Glutamatergic neuron (in vitro differentiated cells): ENCODE measurements at regions not wholly inside any gene's neighbourhood (a gene's known extent, or its start where the extent isn't known, plus 50 kb on each side); places are given as distances from the start of the nearest gene placed in this dataset.
A peak's percentile ranks its signal among the peaks of the same experiment; 100 is the strongest.

Experiments
- DNase-seq: peaks from one replicate; pipeline ENCODE4 v3.0.0; 2022
- H3K27ac Mint-ChIP-seq: one replicate; pipeline ENCODE4 v1.8.0; 2020; ENCODE audit warnings: mild to moderate bottlenecking, mixed read lengths, inconsistent platforms; ENCODE audit not compliant: unreplicated experiment
- H3K27me3 Mint-ChIP-seq: one replicate; pipeline ENCODE4 v1.8.0; 2020; ENCODE audit warnings: mild to moderate bottlenecking, moderate library complexity, mixed read lengths, inconsistent platforms; ENCODE audit not compliant: unreplicated experiment
- H3K36me3 Mint-ChIP-seq: one replicate; pipeline ENCODE4 v1.8.0; 2020; ENCODE audit warnings: mild to moderate bottlenecking, mixed read lengths, inconsistent platforms; ENCODE audit not compliant: unreplicated experiment
- H3K4me1 Mint-ChIP-seq: one replicate; pipeline ENCODE4 v1.8.0; 2020; ENCODE audit warnings: mild to moderate bottlenecking, low read depth, mixed read lengths, inconsistent platforms; ENCODE audit not compliant: unreplicated experiment
- H3K4me3 Mint-ChIP-seq: one replicate; pipeline ENCODE4 v1.8.0; 2020; ENCODE audit warnings: mild to moderate bottlenecking, mixed read lengths, inconsistent platforms; ENCODE audit not compliant: unreplicated experiment
- H3K9me3 Mint-ChIP-seq: one replicate; pipeline ENCODE4 v1.8.0; 2020; ENCODE audit warnings: mild to moderate bottlenecking, moderate library complexity, mixed read lengths, inconsistent platforms; ENCODE audit not compliant: unreplicated experiment
- CTCF ChIP-seq: fragments of 200-600 bp; sonication (generic); IDR thresholded peaks from one replicate; pipeline ENCODE4 v1.5.0; 2021; ENCODE audit not compliant: partially characterized antibody, unreplicated experiment

DNA sequence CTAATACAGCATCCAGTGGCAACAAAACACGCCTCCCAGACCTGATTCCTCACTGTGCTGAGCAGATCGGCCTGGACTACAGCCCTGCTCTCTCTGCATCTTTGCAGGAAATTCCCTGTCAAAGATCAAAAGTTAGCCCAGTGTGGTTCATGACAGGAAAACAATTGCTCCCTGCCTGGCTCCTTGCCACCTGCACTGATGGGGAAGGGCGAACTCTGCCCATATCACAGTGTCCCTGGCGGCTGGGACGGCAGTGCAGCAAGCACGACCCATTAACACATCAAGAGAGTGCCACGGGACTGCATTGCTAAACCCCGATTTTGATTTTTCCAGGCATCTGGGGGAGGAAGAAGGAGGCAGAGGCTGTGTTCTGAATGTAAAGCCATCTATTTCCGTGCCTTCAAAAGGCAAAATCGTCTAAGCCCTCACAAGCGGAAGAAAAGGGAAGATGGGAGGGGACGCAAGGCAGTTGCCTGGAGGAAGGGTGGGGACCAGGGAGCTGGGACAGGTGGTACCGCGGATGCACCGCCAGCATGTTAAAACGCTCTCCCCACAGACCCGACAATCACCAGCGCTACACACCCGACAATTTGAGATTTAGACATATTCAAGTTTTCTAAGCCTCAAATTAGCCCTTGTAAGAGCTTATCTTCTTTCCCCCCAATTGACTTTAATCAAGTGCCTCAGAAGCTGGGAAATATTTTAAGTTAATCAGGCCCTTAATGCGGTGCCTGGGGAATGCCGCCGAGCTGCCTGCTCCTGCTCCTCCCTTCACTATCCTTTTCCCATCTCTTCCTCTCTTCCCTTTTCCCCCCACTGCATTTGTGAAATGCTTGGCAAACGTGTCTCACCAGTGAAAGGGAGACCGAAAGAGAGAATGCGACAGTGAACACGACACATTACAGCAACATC, 238.8 kb upstream of the CDH5 start:
- peak; percentile 6 for TF ChIP-seq CTCF
- no peak for DNase-seq
- peaks cover 3% of the 10 kb centered on the region for H3K27me3 Mint-ChIP-seq
- no peaks in the 10 kb centered on the region for H3K36me3 Mint-ChIP-seq
- H3K4me3 Mint-ChIP-seq: peak overlapping the region; percentile 34
- peaks cover 17% of the 10 kb centered on the region for H3K4me1 Mint-ChIP-seq
- H3K9me3 Mint-ChIP-seq: peaks cover 2% of the 10 kb centered on the region
- H3K27ac Mint-ChIP-seq: no peak overlapping the region

DNA sequence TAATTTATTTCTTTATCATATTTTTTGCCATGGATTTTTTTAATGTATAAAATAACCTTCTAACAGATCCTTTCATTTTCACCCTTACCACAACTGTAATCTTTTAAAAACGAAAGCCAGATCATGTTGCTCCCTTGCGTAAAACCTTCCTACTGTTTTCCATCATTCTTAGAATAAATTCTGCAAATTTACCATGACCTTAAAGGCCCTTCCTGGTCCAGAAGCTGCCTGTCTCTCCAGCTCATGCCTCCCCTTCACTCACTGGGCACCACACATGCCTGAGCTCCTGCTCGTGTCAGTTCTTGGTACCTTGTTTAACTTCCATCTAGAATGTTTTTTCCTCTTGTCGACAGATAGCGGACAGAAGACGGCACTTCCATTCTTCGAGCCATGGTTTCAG, 245.0 kb upstream of the CDH5 start:
- Mint-ChIP-seq H3K27ac (no peak overlapping the region), H3K9me3 (no peaks in the 10 kb centered on the region), H3K27me3 (no peaks in the 10 kb centered on the region), H3K4me3 (no peak overlapping the region), H3K4me1 (no peaks in the 10 kb centered on the region), H3K36me3 (no peaks in the 10 kb centered on the region)
- TF ChIP-seq CTCF: no peak
- no peak for DNase-seq

DNA sequence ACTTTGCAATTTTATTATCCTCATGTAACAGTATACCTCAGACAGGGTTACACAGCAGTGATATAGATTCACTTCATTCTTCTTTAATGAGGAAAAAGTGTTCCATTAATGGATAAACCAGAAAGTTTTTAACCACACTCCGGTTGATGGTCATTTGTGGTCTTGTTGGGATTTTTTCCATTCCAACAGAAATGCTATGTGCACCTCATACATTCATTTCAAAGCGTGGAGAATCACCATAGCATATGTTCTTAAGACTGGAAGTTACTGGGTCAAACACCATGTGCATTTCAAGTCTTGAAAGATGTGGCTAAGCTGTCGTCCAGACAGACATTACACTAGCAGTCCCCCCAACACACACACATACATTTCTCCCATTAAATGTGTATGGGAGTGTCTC, 245.8 kb upstream of the CDH5 start:
- TF ChIP-seq CTCF: no peak
- Mint-ChIP-seq H3K4me3 (no peak overlapping the region), H3K4me1 (no peaks in the 10 kb centered on the region), H3K9me3 (no peaks in the 10 kb centered on the region), H3K27me3 (no peaks in the 10 kb centered on the region), H3K27ac (no peak overlapping the region), H3K36me3 (no peaks in the 10 kb centered on the region)
- DNase-seq: no peak

DNA sequence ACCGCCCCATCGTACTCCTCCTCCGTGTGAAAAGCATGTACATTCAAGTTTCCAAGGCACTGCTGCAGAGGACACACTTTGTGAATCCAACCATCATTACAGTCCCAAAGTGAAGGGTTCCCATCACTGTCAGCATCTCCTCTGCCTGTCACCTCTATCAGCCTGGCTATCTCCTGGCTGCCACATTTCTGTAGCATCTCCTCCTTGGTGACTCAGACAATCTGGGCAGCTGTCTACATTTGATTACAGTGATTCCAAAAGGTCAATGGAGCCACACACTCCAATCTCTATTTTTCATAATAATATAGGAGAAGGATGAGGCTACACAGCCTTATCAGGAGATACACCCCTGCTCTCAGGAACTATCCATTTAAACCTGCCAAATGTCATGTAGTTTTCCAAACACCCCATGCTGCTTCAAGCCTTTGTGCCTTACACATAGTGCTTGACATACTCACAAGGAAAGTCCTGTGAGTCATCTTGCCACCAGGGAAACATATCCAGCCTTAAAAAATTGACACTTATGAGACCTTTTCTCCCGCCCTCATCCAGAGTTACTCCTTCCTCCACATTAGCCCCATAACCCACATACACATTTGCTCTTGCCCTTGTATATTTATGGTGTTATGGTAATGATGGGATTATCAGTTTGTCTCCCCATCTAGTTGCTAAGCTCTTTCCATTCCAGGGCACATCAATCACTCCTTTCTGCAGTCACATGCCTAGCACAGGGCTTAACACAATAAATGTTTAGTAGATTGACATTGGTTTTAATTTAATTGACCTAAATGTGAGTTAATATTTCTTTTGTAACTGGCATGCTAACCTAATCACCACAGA, 250.1 kb upstream of the CDH5 start:
- no peaks in the 10 kb centered on the region for H3K4me1 Mint-ChIP-seq

More for the DNA sequence above, 250.1 kb upstream of the CDH5 start:
- Mint-ChIP-seq H3K27ac (no peak overlapping the region), H3K9me3 (no peaks in the 10 kb centered on the region), H3K27me3 (no peaks in the 10 kb centered on the region), H3K36me3 (no peaks in the 10 kb centered on the region), H3K4me3 (no peak overlapping the region)
- TF ChIP-seq CTCF: no peak
- DNase-seq: no peak
